ENCODE measurements at regions not wholly inside any gene's neighbourhood (a gene's known extent, or its start where the extent isn't known, plus 50 kb on each side); places are given as distances from the start of the nearest gene placed in this dataset.
"Not testable (repeated sequence)": the region's sequence is repeated elsewhere in the genome, so short reads cannot be mapped to it uniquely, and the experiment has no call there.

GRCh38 chr2:208782097-208782496 is 375.5 kb downstream of the PTH2R start:
- H3K9me3 ChIP-seq (ENCODE audit: low read length), result no peaks in the 10 kb centered on the region
- no peak overlapping the region for H3K4me2 ChIP-seq (ENCODE audit: low read length)
- no peaks in the 10 kb centered on the region for H3F3A ChIP-seq (ENCODE audit: insufficient read depth, low read length, poor library complexity, severe bottlenecking)
- H3K27me3 ChIP-seq (ENCODE audit: insufficient read depth, low read depth, low read length), result no peaks in the 10 kb centered on the region
- H3K79me2 ChIP-seq (replicated peaks; ENCODE audit: insufficient read depth, low read length), result no peaks in the 10 kb centered on the region
- H3K27ac ChIP-seq (ENCODE audit: low read length), result no peak overlapping the region
- no peaks in the 10 kb centered on the region for H3K9me2 ChIP-seq (ENCODE audit: insufficient read depth, low read length)
- H2AFZ ChIP-seq (ENCODE audit: low read depth, low read length), result no peak overlapping the region
- H3K4me3 ChIP-seq (ENCODE audit: low read length), result no peak overlapping the region
- TF ChIP-seq EP300 (conservative IDR thresholded peaks at IDR 0.05; ENCODE audit: poor library complexity, severe bottlenecking) (no peak), MXI1 (conservative IDR thresholded peaks at IDR 0.05; ENCODE audit: poor library complexity, severe bottlenecking) (no peak), RAD21 (conservative IDR thresholded peaks at IDR 0.05) (no peak), EZH2 (IDR thresholded peaks at IDR 0.05; ENCODE audit: borderline replicate concordance, insufficient read depth, low read length, poor library complexity, severe bottlenecking) (no peak), CTCF (IDR thresholded peaks at IDR 0.05; ENCODE audit: poor library complexity, severe bottlenecking) (no peak), TAF1 (IDR thresholded peaks at IDR 0.05; ENCODE audit: low read depth) (no peak), POLR2AphosphoS5 (IDR thresholded peaks at IDR 0.05) (no peak)
- H3K9ac ChIP-seq (ENCODE audit: low read length), result no peak overlapping the region
- no peaks in the 10 kb centered on the region for H4K20me1 ChIP-seq (ENCODE audit: insufficient read depth)
- no peaks in the 10 kb centered on the region for H3K36me3 ChIP-seq (ENCODE audit: insufficient read depth, low read length)

- TF ChIP-seq EZH2 (IDR thresholded peaks at IDR 0.05; ENCODE audit: borderline replicate concordance, insufficient read depth, low read length, poor library complexity, severe bottlenecking) (no peak), TAF1 (IDR thresholded peaks at IDR 0.05; ENCODE audit: low read depth) (no peak), SMC3 (conservative IDR thresholded peaks at IDR 0.05; ENCODE audit: poor library complexity) (no peak), EP300 (conservative IDR thresholded peaks at IDR 0.05; ENCODE audit: poor library complexity, severe bottlenecking) (no peak), REST (IDR thresholded peaks at IDR 0.05; ENCODE audit: borderline replicate concordance) (no peak), POLR2AphosphoS5 (IDR thresholded peaks at IDR 0.05) (no peak), CTCF (IDR thresholded peaks at IDR 0.05; ENCODE audit: poor library complexity, severe bottlenecking) (no peak), RAD21 (conservative IDR thresholded peaks at IDR 0.05) (no peak), MXI1 (conservative IDR thresholded peaks at IDR 0.05; ENCODE audit: poor library complexity, severe bottlenecking) (no peak)
- H3K9me3 ChIP-seq (ENCODE audit: low read length), result no peaks in the 10 kb centered on the region
- no peak overlapping the region for H3K4me3 ChIP-seq (ENCODE audit: low read length)
- no peaks in the 10 kb centered on the region for H3K9me2 ChIP-seq (ENCODE audit: insufficient read depth, low read length)
- no peaks in the 10 kb centered on the region for H3F3A ChIP-seq (ENCODE audit: insufficient read depth, low read length, poor library complexity, severe bottlenecking)
- no peaks in the 10 kb centered on the region for H3K79me2 ChIP-seq (replicated peaks; ENCODE audit: insufficient read depth, low read length)
- no peaks in the 10 kb centered on the region for H3K27me3 ChIP-seq (ENCODE audit: insufficient read depth, low read depth, low read length)
- no peaks in the 10 kb centered on the region for H4K20me1 ChIP-seq (ENCODE audit: insufficient read depth)
- no peak overlapping the region for H3K4me2 ChIP-seq (ENCODE audit: low read length)
- H3K9ac ChIP-seq (ENCODE audit: low read length), result no peak overlapping the region
- H3K27ac ChIP-seq (ENCODE audit: low read length), result no peak overlapping the region
- H2AFZ ChIP-seq (ENCODE audit: low read depth, low read length), result no peak overlapping the region
- no peaks in the 10 kb centered on the region for H3K36me3 ChIP-seq (ENCODE audit: insufficient read depth, low read length)
Measured at GRCh38 chr2:208783184-208783583, 376.6 kb downstream of the PTH2R start.

- H2AFZ ChIP-seq (ENCODE audit: low read depth, low read length); H3K4me2 ChIP-seq (ENCODE audit: low read length): not testable (repeated sequence)
Measured at GRCh38 chr2:208784774-208785173, 378.2 kb downstream of the PTH2R start.

More at GRCh38 chr2:208784774-208785173, 378.2 kb downstream of the PTH2R start:
- H3K9me2 ChIP-seq (ENCODE audit: insufficient read depth, low read length); H3K79me2 ChIP-seq (replicated peaks; ENCODE audit: insufficient read depth, low read length); H3K9me3 ChIP-seq (ENCODE audit: low read length); H3K4me3 ChIP-seq (ENCODE audit: low read length); H3K9ac ChIP-seq (ENCODE audit: low read length); H3K27ac ChIP-seq (ENCODE audit: low read length); H3K27me3 ChIP-seq (ENCODE audit: insufficient read depth, low read depth, low read length); H4K20me1 ChIP-seq (ENCODE audit: insufficient read depth); H3F3A ChIP-seq (ENCODE audit: insufficient read depth, low read length, poor library complexity, severe bottlenecking); H3K36me3 ChIP-seq (ENCODE audit: insufficient read depth, low read length): not testable (repeated sequence)
